GM12891 (cell line): ENCODE measurements at regions not wholly inside any gene's neighbourhood (a gene's known extent, or its start where the extent isn't known, plus 50 kb on each side); places are given as distances from the start of the nearest gene placed in this dataset.

Experiments
- POLR2A ChIP-seq: IDR thresholded peaks from 2 replicates; pipeline ENCODE4 v1.6.1; 2011; ENCODE audit warnings: low read depth, low read length, control low read depth
- POLR2AphosphoS5 ChIP-seq: IDR thresholded peaks from 2 replicates; pipeline ENCODE4 v1.6.1; 2011; ENCODE audit warnings: low read depth, low read length, control low read depth
- SPI1 ChIP-seq: IDR thresholded peaks from 2 replicates; pipeline ENCODE4 v1.6.1; 2011; ENCODE audit warnings: low read depth, low read length, control low read depth

DNA sequence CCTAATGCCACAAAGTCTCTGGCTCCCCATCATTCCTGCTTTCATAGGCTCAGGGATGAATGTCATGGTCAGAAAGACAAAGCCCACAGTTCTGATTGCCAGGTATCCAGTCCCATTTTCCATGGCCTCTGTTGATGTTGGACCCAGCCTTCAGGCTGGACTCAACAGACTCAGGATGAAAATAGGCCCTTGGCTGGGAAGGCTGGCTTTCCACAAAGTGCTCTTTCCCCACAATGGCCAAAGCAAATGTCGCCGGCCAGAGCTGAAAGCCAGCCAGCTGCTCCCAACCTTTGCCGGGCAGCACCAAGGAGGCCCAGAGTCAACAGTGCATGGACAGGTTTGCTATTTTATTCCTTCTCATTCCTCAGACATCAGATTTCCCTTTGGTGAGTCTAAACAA, 430.1 kb upstream of the FGF16 start:
- no peak for TF ChIP-seq POLR2A
- no peak for TF ChIP-seq POLR2AphosphoS5
- TF ChIP-seq SPI1: no peak
